ENCODE measurements at regions not wholly inside any gene's neighbourhood (a gene's known extent, or its start where the extent isn't known, plus 50 kb on each side); places are given as distances from the start of the nearest gene placed in this dataset.

GRCh38 chr11:15532432-15532831 lies 417.7 kb downstream of the INSC start:
- Histone ChIP-seq H3K4ac (ENCODE audit: low read depth, low read length) (no peak overlapping the region), H3K27ac (ENCODE audit: low read depth, low read length) (no peak overlapping the region), H3K27me3 (ENCODE audit: insufficient read depth, low read length, poor library complexity) (no peaks in the 10 kb centered on the region), H3K79me2 (ENCODE audit: control insufficient read depth, insufficient read depth, low read length) (no peaks in the 10 kb centered on the region), H3K9ac (ENCODE audit: low read length) (no peak overlapping the region), H2BK120ac (ENCODE audit: low read depth, low read length) (no peak overlapping the region), H3K4me1 (ENCODE audit: control insufficient read depth, low read depth, low read length) (no peaks in the 10 kb centered on the region), H2BK5ac (ENCODE audit: low read length) (no peak overlapping the region), H3K79me1 (ENCODE audit: low read length) (no peaks in the 10 kb centered on the region), H2AK5ac (ENCODE audit: low read length) (no peak overlapping the region), H4K5ac (ENCODE audit: low read length) (no peak overlapping the region), H2BK15ac (replicated peaks; ENCODE audit: low read depth) (no peak overlapping the region), H3K23ac (ENCODE audit: low read length) (no peak overlapping the region), H4K8ac (ENCODE audit: low read depth, low read length) (no peak overlapping the region), H3K36me3 (ENCODE audit: control insufficient read depth, insufficient read depth, low read length) (no peaks in the 10 kb centered on the region), H3K4me2 (ENCODE audit: low read length) (no peak overlapping the region), H3K18ac (ENCODE audit: low read length) (no peak overlapping the region), H3K56ac (ENCODE audit: low read length) (no peak overlapping the region), H3K4me3 (ENCODE audit: low read length) (no peak overlapping the region)
- no peak for DNase-seq
- no CpG with 5 or more reads among the region's 4 CpGs for WGBS (ENCODE audit: extremely low coverage, insufficient coverage, low lambda C conversion rate)

- WGBS (ENCODE audit: extremely low coverage, insufficient coverage, low lambda C conversion rate): no CpG with 5 or more reads among the region's 2 CpGs
- H3K56ac ChIP-seq (ENCODE audit: low read length): no peak overlapping the region
These were observed 419.5 kb downstream of the INSC start for GRCh38 chr11:15534266-15534665.

GRCh38 chr11:15535414-15535813 lies 420.7 kb downstream of the INSC start:
- no peaks in the 10 kb centered on the region for H3K27me3 ChIP-seq (ENCODE audit: insufficient read depth, low read length, poor library complexity)
- peak overlapping the region; percentile 59 for H2BK5ac ChIP-seq (ENCODE audit: low read length)
- peak overlapping the region; percentile 40 for H3K56ac ChIP-seq (ENCODE audit: low read length)

More at GRCh38 chr11:15534266-15534665, 419.5 kb downstream of the INSC start:
- Histone ChIP-seq H3K18ac (ENCODE audit: low read length) (no peak overlapping the region), H3K27me3 (ENCODE audit: insufficient read depth, low read length, poor library complexity) (no peaks in the 10 kb centered on the region), H3K23ac (ENCODE audit: low read length) (no peak overlapping the region), H3K4me2 (ENCODE audit: low read length) (no peak overlapping the region), H3K9ac (ENCODE audit: low read length) (no peak overlapping the region), H3K4me1 (ENCODE audit: control insufficient read depth, low read depth, low read length) (peaks cover 4% of the 10 kb centered on the region), H2AK5ac (ENCODE audit: low read length) (no peak overlapping the region), H4K5ac (ENCODE audit: low read length) (no peak overlapping the region), H3K4me3 (ENCODE audit: low read length) (no peak overlapping the region), H2BK5ac (ENCODE audit: low read length) (no peak overlapping the region), H2BK120ac (ENCODE audit: low read depth, low read length) (no peak overlapping the region), H3K4ac (ENCODE audit: low read depth, low read length) (no peak overlapping the region), H3K79me2 (ENCODE audit: control insufficient read depth, insufficient read depth, low read length) (no peaks in the 10 kb centered on the region), H3K79me1 (ENCODE audit: low read length) (no peaks in the 10 kb centered on the region), H3K36me3 (ENCODE audit: control insufficient read depth, insufficient read depth, low read length) (no peaks in the 10 kb centered on the region), H4K8ac (ENCODE audit: low read depth, low read length) (no peak overlapping the region), H2BK15ac (replicated peaks; ENCODE audit: low read depth) (no peak overlapping the region), H3K27ac (ENCODE audit: low read depth, low read length) (no peak overlapping the region)
- DNase-seq: no peak

GRCh38 chr11:15536438-15536837 lies 421.7 kb downstream of the INSC start:
- Histone ChIP-seq H3K23ac (ENCODE audit: low read length) (no peak overlapping the region), H3K36me3 (ENCODE audit: control insufficient read depth, insufficient read depth, low read length) (no peaks in the 10 kb centered on the region), H3K4ac (ENCODE audit: low read depth, low read length) (no peak overlapping the region), H2AK5ac (ENCODE audit: low read length) (no peak overlapping the region), H4K8ac (ENCODE audit: low read depth, low read length) (no peak overlapping the region), H2BK5ac (ENCODE audit: low read length) (no peak overlapping the region), H3K79me1 (ENCODE audit: low read length) (no peaks in the 10 kb centered on the region), H3K18ac (ENCODE audit: low read length) (no peak overlapping the region), H2BK15ac (replicated peaks; ENCODE audit: low read depth) (no peak overlapping the region), H2BK120ac (ENCODE audit: low read depth, low read length) (no peak overlapping the region), H3K27ac (ENCODE audit: low read depth, low read length) (no peak overlapping the region), H3K4me2 (ENCODE audit: low read length) (no peak overlapping the region), H3K4me1 (ENCODE audit: control insufficient read depth, low read depth, low read length) (peaks cover 4% of the 10 kb centered on the region), H3K79me2 (ENCODE audit: control insufficient read depth, insufficient read depth, low read length) (no peaks in the 10 kb centered on the region), H3K27me3 (ENCODE audit: insufficient read depth, low read length, poor library complexity) (no peaks in the 10 kb centered on the region), H3K56ac (ENCODE audit: low read length) (no peak overlapping the region), H4K5ac (ENCODE audit: low read length) (no peak overlapping the region), H3K9ac (ENCODE audit: low read length) (no peak overlapping the region), H3K4me3 (ENCODE audit: low read length) (no peak overlapping the region)
- no CpG with 5 or more reads among the region's 2 CpGs for WGBS (ENCODE audit: extremely low coverage, insufficient coverage, low lambda C conversion rate)
- no peak for DNase-seq

More at GRCh38 chr11:15535414-15535813, 420.7 kb downstream of the INSC start:
- H2BK120ac ChIP-seq (ENCODE audit: low read depth, low read length): no peak overlapping the region
- H3K27ac ChIP-seq (ENCODE audit: low read depth, low read length): no peak overlapping the region
- H3K79me1 ChIP-seq (ENCODE audit: low read length): no peaks in the 10 kb centered on the region
- H4K5ac ChIP-seq (ENCODE audit: low read length): no peak overlapping the region
- no peak overlapping the region for H2AK5ac ChIP-seq (ENCODE audit: low read length)
- H3K9ac ChIP-seq (ENCODE audit: low read length): no peak overlapping the region
- H3K18ac ChIP-seq (ENCODE audit: low read length): no peak overlapping the region
- DNase-seq: peak; percentile 70
- no peak overlapping the region for H4K8ac ChIP-seq (ENCODE audit: low read depth, low read length)
- no peaks in the 10 kb centered on the region for H3K36me3 ChIP-seq (ENCODE audit: control insufficient read depth, insufficient read depth, low read length)
- H3K4ac ChIP-seq (ENCODE audit: low read depth, low read length): no peak overlapping the region
- no peak overlapping the region for H3K4me3 ChIP-seq (ENCODE audit: low read length)
- no peak overlapping the region for H3K4me2 ChIP-seq (ENCODE audit: low read length)
- no CpG with 5 or more reads among the region's 7 CpGs for WGBS (ENCODE audit: extremely low coverage, insufficient coverage, low lambda C conversion rate)
- no peaks in the 10 kb centered on the region for H3K79me2 ChIP-seq (ENCODE audit: control insufficient read depth, insufficient read depth, low read length)
- peaks cover 4% of the 10 kb centered on the region for H3K4me1 ChIP-seq (ENCODE audit: control insufficient read depth, low read depth, low read length)
- H3K23ac ChIP-seq (ENCODE audit: low read length): no peak overlapping the region
- H2BK15ac ChIP-seq (replicated peaks; ENCODE audit: low read depth): no peak overlapping the region

GRCh38 chr11:15539645-15540044 lies 424.9 kb downstream of the INSC start:
- no CpG with 5 or more reads among the region's 4 CpGs for WGBS (ENCODE audit: extremely low coverage, insufficient coverage, low lambda C conversion rate)
- Histone ChIP-seq H4K5ac (ENCODE audit: low read length) (no peak overlapping the region), H3K4me1 (ENCODE audit: control insufficient read depth, low read depth, low read length) (peaks cover 4% of the 10 kb centered on the region), H4K8ac (ENCODE audit: low read depth, low read length) (no peak overlapping the region), H3K79me2 (ENCODE audit: control insufficient read depth, insufficient read depth, low read length) (no peaks in the 10 kb centered on the region), H3K9ac (ENCODE audit: low read length) (no peak overlapping the region), H2BK5ac (ENCODE audit: low read length) (no peak overlapping the region), H3K4me2 (ENCODE audit: low read length) (no peak overlapping the region), H3K27me3 (ENCODE audit: insufficient read depth, low read length, poor library complexity) (no peaks in the 10 kb centered on the region), H3K56ac (ENCODE audit: low read length) (no peak overlapping the region), H2BK15ac (replicated peaks; ENCODE audit: low read depth) (no peak overlapping the region), H3K23ac (ENCODE audit: low read length) (no peak overlapping the region), H3K4ac (ENCODE audit: low read depth, low read length) (no peak overlapping the region), H3K27ac (ENCODE audit: low read depth, low read length) (no peak overlapping the region), H3K18ac (ENCODE audit: low read length) (no peak overlapping the region), H3K4me3 (ENCODE audit: low read length) (no peak overlapping the region), H3K79me1 (ENCODE audit: low read length) (no peaks in the 10 kb centered on the region), H3K36me3 (ENCODE audit: control insufficient read depth, insufficient read depth, low read length) (no peaks in the 10 kb centered on the region), H2BK120ac (ENCODE audit: low read depth, low read length) (no peak overlapping the region), H2AK5ac (ENCODE audit: low read length) (no peak overlapping the region)
- DNase-seq: peak; percentile 12

- Histone ChIP-seq H3K4me3 (ENCODE audit: low read length) (no peak overlapping the region), H3K18ac (ENCODE audit: low read length) (no peak overlapping the region), H4K8ac (ENCODE audit: low read depth, low read length) (no peak overlapping the region), H3K4me2 (ENCODE audit: low read length) (no peak overlapping the region), H3K27me3 (ENCODE audit: insufficient read depth, low read length, poor library complexity) (no peaks in the 10 kb centered on the region), H3K27ac (ENCODE audit: low read depth, low read length) (no peak overlapping the region), H3K23ac (ENCODE audit: low read length) (no peak overlapping the region), H3K79me1 (ENCODE audit: low read length) (no peaks in the 10 kb centered on the region), H3K4me1 (ENCODE audit: control insufficient read depth, low read depth, low read length) (peaks cover 4% of the 10 kb centered on the region), H2BK15ac (replicated peaks; ENCODE audit: low read depth) (no peak overlapping the region), H3K36me3 (ENCODE audit: control insufficient read depth, insufficient read depth, low read length) (no peaks in the 10 kb centered on the region), H2AK5ac (ENCODE audit: low read length) (no peak overlapping the region), H2BK120ac (ENCODE audit: low read depth, low read length) (no peak overlapping the region), H3K79me2 (ENCODE audit: control insufficient read depth, insufficient read depth, low read length) (no peaks in the 10 kb centered on the region), H2BK5ac (ENCODE audit: low read length) (no peak overlapping the region), H3K56ac (ENCODE audit: low read length) (no peak overlapping the region), H4K5ac (ENCODE audit: low read length) (no peak overlapping the region), H3K9ac (ENCODE audit: low read length) (no peak overlapping the region), H3K4ac (ENCODE audit: low read depth, low read length) (no peak overlapping the region)
- WGBS (ENCODE audit: extremely low coverage, insufficient coverage, low lambda C conversion rate): no CpG with 5 or more reads among the region's 3 CpGs
- no peak for DNase-seq
These were observed 426.4 kb downstream of the INSC start for GRCh38 chr11:15541079-15541478.
